ENCODE measurements at regions not wholly inside any gene's neighbourhood (a gene's known extent, or its start where the extent isn't known, plus 50 kb on each side); places are given as distances from the start of the nearest gene placed in this dataset.

DNA sequence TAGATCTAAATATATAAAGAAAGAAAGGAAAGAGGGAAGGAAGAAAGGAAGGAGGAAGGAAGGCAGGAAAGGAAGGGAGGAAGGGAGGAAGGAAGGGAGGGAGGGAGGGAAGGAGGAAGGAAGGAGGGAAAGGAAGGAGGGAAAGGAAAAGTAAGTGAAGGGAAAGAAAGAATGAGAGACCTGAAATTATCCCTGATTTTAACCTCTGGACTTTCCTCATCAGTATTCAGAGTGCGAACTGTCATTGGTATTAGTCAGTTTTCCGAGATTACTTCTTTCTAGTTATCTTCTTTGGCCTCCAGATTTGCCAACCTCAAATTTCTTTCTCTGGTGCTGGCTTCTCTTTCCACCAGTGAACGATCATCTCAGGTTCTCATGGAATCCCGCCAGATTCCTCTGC is 215.5 kb upstream of the FN1 start:
- TF ChIP-seq, protein P1, sequence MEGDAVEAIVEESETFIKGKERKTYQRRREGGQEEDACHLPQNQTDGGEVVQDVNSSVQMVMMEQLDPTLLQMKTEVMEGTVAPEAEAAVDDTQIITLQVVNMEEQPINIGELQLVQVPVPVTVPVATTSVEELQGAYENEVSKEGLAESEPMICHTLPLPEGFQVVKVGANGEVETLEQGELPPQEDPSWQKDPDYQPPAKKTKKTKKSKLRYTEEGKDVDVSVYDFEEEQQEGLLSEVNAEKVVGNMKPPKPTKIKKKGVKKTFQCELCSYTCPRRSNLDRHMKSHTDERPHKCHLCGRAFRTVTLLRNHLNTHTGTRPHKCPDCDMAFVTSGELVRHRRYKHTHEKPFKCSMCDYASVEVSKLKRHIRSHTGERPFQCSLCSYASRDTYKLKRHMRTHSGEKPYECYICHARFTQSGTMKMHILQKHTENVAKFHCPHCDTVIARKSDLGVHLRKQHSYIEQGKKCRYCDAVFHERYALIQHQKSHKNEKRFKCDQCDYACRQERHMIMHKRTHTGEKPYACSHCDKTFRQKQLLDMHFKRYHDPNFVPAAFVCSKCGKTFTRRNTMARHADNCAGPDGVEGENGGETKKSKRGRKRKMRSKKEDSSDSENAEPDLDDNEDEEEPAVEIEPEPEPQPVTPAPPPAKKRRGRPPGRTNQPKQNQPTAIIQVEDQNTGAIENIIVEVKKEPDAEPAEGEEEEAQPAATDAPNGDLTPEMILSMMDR (IDR thresholded peaks at IDR 0.05; ENCODE audit: insufficient read depth, low read length): no peak
- TF ChIP-seq SPI1 (IDR thresholded peaks at IDR 0.05; ENCODE audit: borderline replicate concordance, low read depth): no peak
- no peak for TF ChIP-seq GABPA (IDR thresholded peaks at IDR 0.05; ENCODE audit: low read depth)
- TF ChIP-seq, protein P2, sequence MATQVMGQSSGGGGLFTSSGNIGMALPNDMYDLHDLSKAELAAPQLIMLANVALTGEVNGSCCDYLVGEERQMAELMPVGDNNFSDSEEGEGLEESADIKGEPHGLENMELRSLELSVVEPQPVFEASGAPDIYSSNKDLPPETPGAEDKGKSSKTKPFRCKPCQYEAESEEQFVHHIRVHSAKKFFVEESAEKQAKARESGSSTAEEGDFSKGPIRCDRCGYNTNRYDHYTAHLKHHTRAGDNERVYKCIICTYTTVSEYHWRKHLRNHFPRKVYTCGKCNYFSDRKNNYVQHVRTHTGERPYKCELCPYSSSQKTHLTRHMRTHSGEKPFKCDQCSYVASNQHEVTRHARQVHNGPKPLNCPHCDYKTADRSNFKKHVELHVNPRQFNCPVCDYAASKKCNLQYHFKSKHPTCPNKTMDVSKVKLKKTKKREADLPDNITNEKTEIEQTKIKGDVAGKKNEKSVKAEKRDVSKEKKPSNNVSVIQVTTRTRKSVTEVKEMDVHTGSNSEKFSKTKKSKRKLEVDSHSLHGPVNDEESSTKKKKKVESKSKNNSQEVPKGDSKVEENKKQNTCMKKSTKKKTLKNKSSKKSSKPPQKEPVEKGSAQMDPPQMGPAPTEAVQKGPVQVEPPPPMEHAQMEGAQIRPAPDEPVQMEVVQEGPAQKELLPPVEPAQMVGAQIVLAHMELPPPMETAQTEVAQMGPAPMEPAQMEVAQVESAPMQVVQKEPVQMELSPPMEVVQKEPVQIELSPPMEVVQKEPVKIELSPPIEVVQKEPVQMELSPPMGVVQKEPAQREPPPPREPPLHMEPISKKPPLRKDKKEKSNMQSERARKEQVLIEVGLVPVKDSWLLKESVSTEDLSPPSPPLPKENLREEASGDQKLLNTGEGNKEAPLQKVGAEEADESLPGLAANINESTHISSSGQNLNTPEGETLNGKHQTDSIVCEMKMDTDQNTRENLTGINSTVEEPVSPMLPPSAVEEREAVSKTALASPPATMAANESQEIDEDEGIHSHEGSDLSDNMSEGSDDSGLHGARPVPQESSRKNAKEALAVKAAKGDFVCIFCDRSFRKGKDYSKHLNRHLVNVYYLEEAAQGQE (IDR thresholded peaks at IDR 0.05; ENCODE audit: insufficient replicate concordance, low read depth): no peak
- no peak for TF ChIP-seq POLR2AphosphoS5 (IDR thresholded peaks at IDR 0.05; ENCODE audit: low read depth)

DNA sequence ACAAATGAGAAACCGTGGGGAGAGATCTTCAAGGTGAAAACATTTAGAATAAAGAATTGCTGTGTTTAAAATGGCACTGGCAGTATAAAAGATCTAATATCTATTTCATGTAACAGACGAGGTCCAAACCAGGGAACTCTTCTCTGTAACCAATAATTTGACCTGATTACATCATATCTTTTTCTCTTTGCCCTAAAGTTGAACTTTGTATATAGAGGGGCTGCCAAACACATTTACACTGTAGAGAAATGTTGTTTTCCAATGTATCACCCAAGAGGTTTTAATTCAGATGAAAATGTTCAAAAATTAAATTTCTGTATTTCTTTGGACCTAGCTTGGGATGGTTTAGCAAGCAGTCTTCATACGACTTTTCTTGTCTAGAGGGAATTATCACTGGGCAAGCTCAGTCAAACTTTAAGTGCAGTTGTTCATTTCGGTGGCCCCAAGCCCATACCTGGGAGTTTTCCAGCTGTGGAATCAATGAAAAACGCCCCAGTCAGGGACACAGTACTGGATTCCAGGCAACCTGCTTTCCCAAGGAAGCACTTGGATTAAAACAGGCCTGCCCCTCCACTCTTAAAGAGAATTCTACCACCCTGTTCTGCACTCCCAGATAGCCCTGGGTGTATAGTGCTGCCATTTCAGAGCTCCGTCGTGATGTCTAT is 208.5 kb upstream of the FN1 start:
- TF ChIP-seq, protein P1 (IDR thresholded peaks at IDR 0.05; ENCODE audit: insufficient read depth, low read length): no peak
- TF ChIP-seq GABPA (IDR thresholded peaks at IDR 0.05; ENCODE audit: low read depth) (no peak), POLR2AphosphoS5 (IDR thresholded peaks at IDR 0.05; ENCODE audit: low read depth) (no peak), SPI1 (IDR thresholded peaks at IDR 0.05; ENCODE audit: borderline replicate concordance, low read depth) (no peak)
- TF ChIP-seq, protein P2 (IDR thresholded peaks at IDR 0.05; ENCODE audit: insufficient replicate concordance, low read depth): no peak
- H3K27me3 ChIP-seq (ENCODE audit: insufficient read depth, poor library complexity, severe bottlenecking): no peaks in the 10 kb centered on the region
- no peak overlapping the region for H3K27ac ChIP-seq (replicated peaks)
- no peak for DNase-seq (ENCODE audit: low read depth in 1 of 2, low spot score in 1 of 2)
- no peak overlapping the region for H3K4me3 ChIP-seq (replicated peaks; ENCODE audit: insufficient read depth, low read length)

More for the DNA sequence above, 215.5 kb upstream of the FN1 start:
- Histone ChIP-seq H3K27me3 (ENCODE audit: insufficient read depth, poor library complexity, severe bottlenecking) (no peaks in the 10 kb centered on the region), H3K4me3 (replicated peaks; ENCODE audit: insufficient read depth, low read length) (no peak overlapping the region), H3K27ac (replicated peaks) (no peak overlapping the region)
- no peak for DNase-seq (ENCODE audit: low read depth in 1 of 2, low spot score in 1 of 2)

DNA sequence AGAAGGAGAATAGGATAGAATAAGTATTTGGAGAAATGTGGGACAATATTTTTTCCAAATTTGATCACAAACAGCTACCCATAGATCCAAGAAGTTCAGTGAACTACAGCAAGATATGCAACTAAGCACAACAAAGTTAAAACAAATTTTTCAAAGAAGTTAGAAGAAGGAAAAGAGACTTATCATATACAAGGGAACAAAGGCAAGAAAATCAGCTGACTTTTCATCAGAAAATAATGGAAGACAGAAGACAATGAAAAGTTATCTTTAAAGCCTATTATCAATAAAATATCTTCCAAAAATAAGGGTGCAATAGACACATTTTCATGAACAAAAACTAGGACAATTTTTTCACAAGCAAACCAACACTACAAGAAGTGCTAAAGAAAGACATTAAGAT is 202.8 kb upstream of the FN1 start:
- no peak for DNase-seq (ENCODE audit: low read depth in 1 of 2, low spot score in 1 of 2)
- Histone ChIP-seq H3K27me3 (ENCODE audit: insufficient read depth, poor library complexity, severe bottlenecking) (no peaks in the 10 kb centered on the region), H3K4me3 (replicated peaks; ENCODE audit: insufficient read depth, low read length) (no peak overlapping the region), H3K27ac (replicated peaks) (no peak overlapping the region)
- TF ChIP-seq GABPA (IDR thresholded peaks at IDR 0.05; ENCODE audit: low read depth) (no peak), POLR2AphosphoS5 (IDR thresholded peaks at IDR 0.05; ENCODE audit: low read depth) (no peak), SPI1 (IDR thresholded peaks at IDR 0.05; ENCODE audit: borderline replicate concordance, low read depth) (no peak)
- TF ChIP-seq, protein P1 (IDR thresholded peaks at IDR 0.05; ENCODE audit: insufficient read depth, low read length): no peak
- TF ChIP-seq, protein P2 (IDR thresholded peaks at IDR 0.05; ENCODE audit: insufficient replicate concordance, low read depth): no peak

All from HL-60 (cell line).